Activated T-helper 1 cell treated with anti-CD3 and anti-CD28 coated beads, Interleukin-12 subunit alpha, Interleukin-12 subunit beta, Interleukin-2, Interleukin-4 antibody, amounts not matched to agents 30 ng/mL and 10 ng/mL and 1 ng/mL, durations not matched to agents 14 hours and 24 hours and 36 hours (primary cell): ENCODE measurements at regions not wholly inside any gene's neighbourhood (a gene's known extent, or its start where the extent isn't known, plus 50 kb on each side); places are given as distances from the start of the nearest gene placed in this dataset.

Source experiments
- DNase-seq: peaks from one replicate; pipeline ENCODE4 v3.0.0; 2021; ENCODE audit warnings: low spot score
- H3K27ac Mint-ChIP-seq: one replicate; pipeline ENCODE4 v1.8.0; 2021; ENCODE audit warnings: mild to moderate bottlenecking, mixed read lengths
- H3K27me3 Mint-ChIP-seq: one replicate; pipeline ENCODE4 v1.8.0; 2022; ENCODE audit warnings: mild to moderate bottlenecking, moderate library complexity, mixed read lengths; ENCODE audit not compliant: insufficient read depth
- H3K36me3 Mint-ChIP-seq: one replicate; pipeline ENCODE4 v1.8.0; 2021; ENCODE audit warnings: low read depth, mixed read lengths
- H3K4me1 Mint-ChIP-seq: one replicate; pipeline ENCODE4 v1.8.0; 2021; ENCODE audit warnings: low read depth, mixed read lengths
- H3K4me3 Mint-ChIP-seq: one replicate; pipeline ENCODE4 v1.8.0; 2021; ENCODE audit warnings: mild to moderate bottlenecking, moderate library complexity, mixed read lengths
- H3K9me3 Mint-ChIP-seq: one replicate; pipeline ENCODE4 v1.8.0; 2021; ENCODE audit warnings: mixed read lengths
- intact Hi-C: fragments of 100-400 bp; cut with micrococcal nuclease; formaldehyde crosslinking; loops from one replicate; pipeline ENCODE4 v1.15.1; 2024

- Mint-ChIP-seq H3K4me1 (no peaks in the 10 kb centered on the region), H3K9me3 (peaks cover 3% of the 10 kb centered on the region), H3K27me3 (no peaks in the 10 kb centered on the region), H3K27ac (no peak overlapping the region), H3K4me3 (no peak overlapping the region), H3K36me3 (no peaks in the 10 kb centered on the region)
- intact Hi-C loops = no loop called here
- DNase-seq = no peak
Measured at GRCh38 chr4:187550256-187550950, 445.2 kb upstream of the ZFP42 start.

GRCh38 chr4:187552781-187553180 lies 442.8 kb upstream of the ZFP42 start:
- DNase-seq = no peak
- H3K27me3 Mint-ChIP-seq = no peaks in the 10 kb centered on the region
- H3K27ac Mint-ChIP-seq = no peak overlapping the region
- no peak overlapping the region for H3K4me3 Mint-ChIP-seq
- intact Hi-C loops = no loop called here
- no peaks in the 10 kb centered on the region for H3K4me1 Mint-ChIP-seq
- H3K9me3 Mint-ChIP-seq = peaks cover 9% of the 10 kb centered on the region
- no peaks in the 10 kb centered on the region for H3K36me3 Mint-ChIP-seq

GRCh38 chr4:187555174-187555573 lies 440.4 kb upstream of the ZFP42 start:
- H3K4me3 Mint-ChIP-seq = no peak overlapping the region
- no peaks in the 10 kb centered on the region for H3K27me3 Mint-ChIP-seq
- DNase-seq = no peak
- H3K4me1 Mint-ChIP-seq = no peaks in the 10 kb centered on the region
- H3K9me3 Mint-ChIP-seq = peaks cover 6% of the 10 kb centered on the region
- H3K27ac Mint-ChIP-seq = no peak overlapping the region
- no peaks in the 10 kb centered on the region for H3K36me3 Mint-ChIP-seq
- intact Hi-C loops = no loop called here

GRCh38 chr4:187558391-187558790 lies 437.2 kb upstream of the ZFP42 start:
- Mint-ChIP-seq H3K27ac (no peak overlapping the region), H3K4me3 (no peak overlapping the region), H3K9me3 (peaks cover 12% of the 10 kb centered on the region), H3K36me3 (no peaks in the 10 kb centered on the region), H3K27me3 (no peaks in the 10 kb centered on the region), H3K4me1 (no peaks in the 10 kb centered on the region)
- DNase-seq = no peak
- intact Hi-C loops = no loop called here

- Mint-ChIP-seq H3K9me3 (peaks cover 12% of the 10 kb centered on the region), H3K4me1 (no peaks in the 10 kb centered on the region), H3K27ac (no peak overlapping the region), H3K27me3 (no peaks in the 10 kb centered on the region), H3K36me3 (no peaks in the 10 kb centered on the region), H3K4me3 (no peak overlapping the region)
- DNase-seq = no peak
- intact Hi-C loops = no loop called here
Measured at GRCh38 chr4:187562345-187562744, 433.2 kb upstream of the ZFP42 start.

- Mint-ChIP-seq H3K4me1 (no peaks in the 10 kb centered on the region), H3K27ac (no peak overlapping the region), H3K4me3 (no peak overlapping the region), H3K36me3 (no peaks in the 10 kb centered on the region), H3K9me3 (peaks cover 25% of the 10 kb centered on the region), H3K27me3 (no peaks in the 10 kb centered on the region)
- DNase-seq = no peak
- intact Hi-C loops = no loop called here
Measured at GRCh38 chr4:187565416-187565815, 430.2 kb upstream of the ZFP42 start.

GRCh38 chr4:187569871-187570270 lies 425.7 kb upstream of the ZFP42 start:
- no peaks in the 10 kb centered on the region for H3K4me1 Mint-ChIP-seq
- H3K27ac Mint-ChIP-seq = no peak overlapping the region
- H3K36me3 Mint-ChIP-seq = no peaks in the 10 kb centered on the region
- H3K4me3 Mint-ChIP-seq = no peak overlapping the region
- peaks cover 24% of the 10 kb centered on the region for H3K9me3 Mint-ChIP-seq
- H3K27me3 Mint-ChIP-seq = no peaks in the 10 kb centered on the region
- no peak for DNase-seq
- intact Hi-C loops = no loop called here

GRCh38 chr4:187575706-187576105 lies 419.9 kb upstream of the ZFP42 start:
- no peaks in the 10 kb centered on the region for H3K27me3 Mint-ChIP-seq
- H3K4me1 Mint-ChIP-seq = no peaks in the 10 kb centered on the region
- DNase-seq = no peak
- H3K27ac Mint-ChIP-seq = no peak overlapping the region
- H3K9me3 Mint-ChIP-seq = peaks cover 3% of the 10 kb centered on the region
- H3K4me3 Mint-ChIP-seq = no peak overlapping the region
- no peaks in the 10 kb centered on the region for H3K36me3 Mint-ChIP-seq
- intact Hi-C loops = no loop called here

GRCh38 chr4:187576751-187577150 lies 418.8 kb upstream of the ZFP42 start:
- Mint-ChIP-seq H3K9me3 (peaks cover 3% of the 10 kb centered on the region), H3K36me3 (no peaks in the 10 kb centered on the region), H3K27me3 (no peaks in the 10 kb centered on the region), H3K27ac (no peak overlapping the region), H3K4me3 (no peak overlapping the region), H3K4me1 (no peaks in the 10 kb centered on the region)
- DNase-seq = no peak
- intact Hi-C loops = no loop called here

GRCh38 chr4:187577941-187578480 lies 417.6 kb upstream of the ZFP42 start:
- no peaks in the 10 kb centered on the region for H3K36me3 Mint-ChIP-seq
- no peaks in the 10 kb centered on the region for H3K4me1 Mint-ChIP-seq
- no peak overlapping the region for H3K27ac Mint-ChIP-seq
- intact Hi-C loops = no loop called here
- no peak overlapping the region for H3K4me3 Mint-ChIP-seq
- no peak for DNase-seq
- no peaks in the 10 kb centered on the region for H3K9me3 Mint-ChIP-seq
- no peaks in the 10 kb centered on the region for H3K27me3 Mint-ChIP-seq

GRCh38 chr4:187586892-187587291 lies 408.7 kb upstream of the ZFP42 start:
- no peaks in the 10 kb centered on the region for H3K4me1 Mint-ChIP-seq
- no peaks in the 10 kb centered on the region for H3K36me3 Mint-ChIP-seq
- H3K9me3 Mint-ChIP-seq = no peaks in the 10 kb centered on the region
- H3K4me3 Mint-ChIP-seq = no peak overlapping the region
- intact Hi-C loops = no loop called here
- no peaks in the 10 kb centered on the region for H3K27me3 Mint-ChIP-seq
- DNase-seq = no peak
- H3K27ac Mint-ChIP-seq = no peak overlapping the region

GRCh38 chr4:187598196-187598595 lies 397.4 kb upstream of the ZFP42 start:
- Mint-ChIP-seq H3K27ac (no peak overlapping the region), H3K36me3 (no peaks in the 10 kb centered on the region), H3K9me3 (peaks cover 3% of the 10 kb centered on the region), H3K4me3 (no peak overlapping the region), H3K4me1 (no peaks in the 10 kb centered on the region), H3K27me3 (no peaks in the 10 kb centered on the region)
- no peak for DNase-seq
- intact Hi-C loops = no loop called here

GRCh38 chr4:187602339-187603092 lies 393.1 kb upstream of the ZFP42 start:
- H3K36me3 Mint-ChIP-seq = no peaks in the 10 kb centered on the region
- H3K4me3 Mint-ChIP-seq = no peak overlapping the region
- H3K4me1 Mint-ChIP-seq = no peaks in the 10 kb centered on the region

More at GRCh38 chr4:187602339-187603092, 393.1 kb upstream of the ZFP42 start:
- intact Hi-C loops = no loop called here
- DNase-seq = no peak
- H3K9me3 Mint-ChIP-seq = no peaks in the 10 kb centered on the region
- H3K27ac Mint-ChIP-seq = no peak overlapping the region
- no peaks in the 10 kb centered on the region for H3K27me3 Mint-ChIP-seq
